KBM-7 (cell line): ENCODE measurements at regions not wholly inside any gene's neighbourhood (a gene's known extent, or its start where the extent isn't known, plus 50 kb on each side); places are given as distances from the start of the nearest gene placed in this dataset.

Source experiments
- DNase-seq: peaks from one replicate; pipeline ENCODE4 v3.0.0-alpha.2; 2015
- in situ Hi-C: fragments of 300-500 bp; cut with MboI; formaldehyde crosslinking; loops from 2 replicates; pipeline ENCODE4 v1.14.3; 2020; ENCODE audit warnings: low sequenced_read_pairs, low pct_unique_long_range_greater_than_20kb, mixed read lengths

DNA sequence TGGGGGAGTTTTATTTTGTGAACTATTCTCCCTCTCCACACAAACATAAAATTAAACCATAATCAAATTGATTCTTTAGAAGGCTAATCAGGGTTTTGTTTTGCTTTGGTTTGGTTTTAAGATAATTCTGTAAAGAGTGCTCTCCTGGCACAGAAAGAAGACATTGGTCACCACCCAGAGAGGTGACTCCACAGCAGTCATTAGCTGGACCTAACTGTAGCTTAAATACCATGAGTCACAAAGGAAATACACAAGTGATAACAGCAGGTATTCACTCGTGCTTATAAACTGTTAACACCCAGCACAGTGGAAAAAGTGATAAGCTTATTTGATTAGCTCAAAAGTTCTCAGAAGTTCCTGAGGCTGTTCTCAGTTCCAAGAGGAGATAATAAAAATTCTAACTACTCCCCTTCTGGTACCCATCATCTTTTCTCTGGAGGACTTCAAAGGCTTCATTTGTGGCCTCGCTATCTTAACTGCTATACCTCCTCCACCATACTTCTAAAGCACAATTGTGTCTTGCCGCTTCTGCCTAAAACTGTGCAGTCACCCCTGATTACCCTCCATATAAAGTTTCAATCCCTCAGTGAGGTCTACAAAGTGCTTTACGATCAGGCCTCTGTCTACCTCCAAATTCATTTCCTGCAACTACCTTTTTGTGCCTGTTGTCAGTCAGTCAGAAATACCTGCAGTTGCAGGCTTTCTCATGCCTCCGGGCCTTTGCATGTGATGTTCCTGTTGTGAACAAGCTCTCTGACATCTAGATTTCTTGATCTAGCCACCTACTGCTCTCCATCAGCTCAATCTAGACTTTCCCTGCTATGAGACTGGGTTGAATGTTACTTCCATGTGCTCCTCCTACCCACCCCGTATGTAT lies 201.1 kb downstream of the SAMD5 start:
- in situ Hi-C loops = no loop called here
- DNase-seq = no peak

DNA sequence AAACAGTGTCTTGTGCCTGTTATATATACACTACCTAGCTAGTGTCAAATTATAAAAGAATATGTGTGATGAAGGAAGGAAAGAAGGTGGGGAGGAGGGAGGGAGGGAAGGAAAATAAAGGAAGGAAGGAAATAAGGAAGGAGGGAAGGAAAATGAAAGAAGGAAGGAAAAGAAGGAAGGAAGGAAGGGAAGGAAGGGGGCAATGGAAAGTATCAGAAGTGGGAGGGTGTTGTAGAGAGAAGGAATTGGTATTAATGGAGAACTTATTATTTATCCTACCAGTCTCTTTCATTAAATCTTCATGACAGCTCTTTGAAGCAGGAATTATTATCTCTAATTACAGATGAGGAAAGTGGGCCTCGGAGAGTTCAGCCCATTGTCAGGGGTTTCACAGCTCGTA lies 202.4 kb downstream of the SAMD5 start:
- DNase-seq = no peak
- in situ Hi-C loops = no loop called here

DNA sequence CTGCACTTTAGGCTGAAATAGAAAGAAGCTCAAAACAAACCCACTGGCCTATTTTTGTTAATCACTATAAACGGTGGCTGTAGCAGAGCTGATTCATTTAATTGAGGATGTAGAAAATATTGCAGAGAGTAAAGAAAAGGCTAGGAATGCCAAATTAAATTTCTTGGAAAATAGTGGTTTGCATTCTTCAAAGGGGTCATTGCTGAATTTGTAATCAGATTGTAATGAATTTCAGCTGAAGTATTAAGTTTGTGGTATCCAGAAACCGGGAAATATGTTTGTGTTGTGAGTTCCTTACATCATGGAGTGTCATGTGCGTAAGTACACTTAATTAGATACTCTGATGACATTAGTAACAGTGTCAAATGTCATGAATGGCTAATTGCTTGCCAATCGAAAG lies 203.0 kb downstream of the SAMD5 start:
- DNase-seq = no peak
- in situ Hi-C loops = no loop called here

DNA sequence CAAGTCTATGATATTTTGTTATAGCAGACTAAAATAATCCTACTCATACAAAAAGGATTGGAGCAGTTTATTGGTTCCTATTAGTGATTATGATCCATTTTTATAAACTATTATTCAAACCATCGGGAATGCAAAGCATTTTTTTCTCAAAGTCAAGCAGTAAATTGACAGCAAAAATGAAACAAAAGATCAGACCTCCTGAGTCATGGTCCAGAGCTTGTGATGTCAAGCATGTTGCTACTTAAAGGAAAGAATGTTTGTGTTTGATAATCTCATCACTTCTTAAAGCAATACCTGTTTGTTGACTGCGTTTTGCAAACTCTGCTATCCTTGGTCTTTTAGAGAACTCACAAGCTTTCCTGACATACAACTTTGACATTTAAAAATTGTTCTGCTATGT lies 204.4 kb downstream of the SAMD5 start:
- in situ Hi-C loops = no loop called here
- no peak for DNase-seq

DNA sequence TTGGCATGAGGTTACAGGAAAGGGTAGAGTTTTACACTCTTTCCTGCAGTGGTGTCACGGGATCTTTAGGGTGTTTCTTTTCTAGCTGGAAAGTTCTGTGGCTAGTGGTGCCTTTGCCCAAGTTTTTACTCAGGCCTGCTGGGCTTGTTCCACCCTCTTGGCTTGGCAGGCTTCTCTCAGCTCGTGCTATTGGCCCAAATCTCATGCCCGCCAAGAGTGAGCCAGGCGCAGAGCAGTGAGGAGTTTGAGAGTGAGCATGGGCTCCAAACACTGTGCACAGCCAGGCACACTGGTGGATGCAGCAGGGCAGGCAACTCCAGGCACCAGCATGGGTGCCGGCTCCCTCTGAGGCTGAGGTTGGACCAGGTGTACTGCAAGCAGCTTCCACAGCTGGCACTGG lies 206.5 kb downstream of the SAMD5 start:
- in situ Hi-C loops = no loop called here
- DNase-seq = no peak

DNA sequence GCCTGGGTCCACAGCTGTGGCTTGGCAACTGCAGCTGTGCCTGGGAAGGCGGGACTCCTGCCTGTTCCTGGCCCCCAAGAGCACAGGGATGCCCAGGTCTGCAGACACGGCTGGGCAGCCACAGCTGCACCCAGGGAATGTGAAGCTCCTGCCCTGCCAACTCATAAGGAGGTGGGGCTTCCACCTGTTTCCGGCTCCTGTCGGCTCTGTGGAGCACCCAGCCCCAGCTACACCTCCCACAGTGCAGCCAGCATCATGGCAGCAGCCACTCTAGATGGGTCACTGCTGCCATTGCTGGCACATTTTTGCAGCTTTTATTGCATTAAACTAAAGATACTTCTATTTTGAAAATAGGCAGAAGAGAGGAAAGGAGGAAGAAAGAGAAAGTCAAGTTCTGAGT lies 207.9 kb downstream of the SAMD5 start:
- in situ Hi-C loops = no loop called here

DNA sequence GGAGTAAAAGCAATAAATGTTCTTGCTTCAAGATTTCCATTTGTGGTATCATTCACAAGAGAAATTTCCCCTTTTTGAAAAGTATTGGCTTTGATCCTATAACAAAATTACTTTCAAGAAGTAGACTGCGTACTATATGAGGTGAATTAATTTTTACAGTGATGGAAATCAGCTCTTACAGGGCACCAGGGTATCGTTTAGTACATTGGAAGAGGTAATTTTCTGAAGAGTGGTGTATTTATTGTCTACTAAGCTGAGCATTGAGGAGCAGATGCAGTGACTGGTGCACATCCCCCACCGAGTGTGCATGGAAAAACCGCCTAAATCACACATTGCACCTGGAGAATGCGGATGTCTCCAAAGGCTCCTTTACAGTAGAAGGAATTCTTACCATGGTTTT lies 209.5 kb downstream of the SAMD5 start:
- in situ Hi-C loops = no loop called here
- no peak for DNase-seq

More for the DNA sequence above, 207.9 kb downstream of the SAMD5 start:
- no peak for DNase-seq

DNA sequence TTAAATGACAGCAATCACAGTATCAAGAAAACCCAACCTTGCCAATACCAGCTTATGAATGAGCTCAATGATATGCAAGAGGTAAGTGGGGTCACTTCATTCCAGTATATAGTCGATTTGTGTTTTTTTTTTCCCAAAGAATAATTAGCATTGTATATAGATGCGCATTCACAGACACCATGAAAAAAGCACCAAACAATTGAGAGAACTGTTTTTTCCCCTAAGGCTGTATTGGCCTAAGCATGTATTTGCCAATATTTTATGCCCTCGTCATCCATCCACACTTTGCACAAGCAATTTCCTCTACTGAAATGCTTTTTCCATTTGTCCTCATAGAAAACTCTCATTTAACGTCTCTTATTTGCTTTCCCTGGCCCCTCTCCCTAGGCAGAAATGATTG lies 213.7 kb downstream of the SAMD5 start:
- no peak for DNase-seq
- in situ Hi-C loops = no loop called here

DNA sequence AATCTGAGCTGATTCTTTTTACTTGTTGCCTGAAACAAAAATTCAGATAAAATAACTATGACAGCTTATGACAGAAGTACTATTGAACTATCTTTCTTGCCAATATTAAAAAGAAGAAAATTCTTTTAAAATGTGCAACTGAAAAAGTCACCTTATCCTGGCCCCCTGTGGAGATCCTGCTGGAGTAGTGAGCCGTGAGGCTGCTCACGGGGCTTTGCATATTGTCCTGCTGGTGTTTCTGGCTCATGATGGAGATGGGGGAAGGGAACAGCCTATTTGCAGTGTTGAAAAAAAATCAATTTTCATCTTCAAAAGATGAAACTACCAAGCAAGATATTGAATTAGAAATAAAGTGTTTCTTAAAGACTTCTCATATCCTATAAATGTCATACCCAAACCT lies 216.0 kb downstream of the SAMD5 start:
- in situ Hi-C loops = no loop called here
- DNase-seq = no peak

DNA sequence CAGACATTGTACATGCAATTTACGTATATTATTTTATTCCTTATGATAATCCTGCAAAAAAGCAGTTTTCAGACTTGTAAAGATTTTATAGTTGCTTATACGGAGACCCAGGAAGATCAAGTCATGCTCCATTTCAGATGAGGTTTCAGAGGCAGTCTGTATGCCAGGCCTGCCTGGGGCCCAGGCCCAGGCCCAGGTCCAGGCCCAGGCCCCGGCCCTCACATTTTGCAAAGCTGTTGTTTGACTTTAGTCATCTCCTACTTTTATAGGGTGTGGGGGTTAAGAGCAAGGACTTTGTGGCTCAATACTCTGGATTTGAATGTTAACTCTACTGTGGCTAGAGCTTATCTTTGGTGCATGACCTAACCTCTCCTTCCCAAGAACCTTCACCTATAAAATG lies 217.9 kb downstream of the SAMD5 start:
- no peak for DNase-seq
- in situ Hi-C loops = no loop called here

DNA sequence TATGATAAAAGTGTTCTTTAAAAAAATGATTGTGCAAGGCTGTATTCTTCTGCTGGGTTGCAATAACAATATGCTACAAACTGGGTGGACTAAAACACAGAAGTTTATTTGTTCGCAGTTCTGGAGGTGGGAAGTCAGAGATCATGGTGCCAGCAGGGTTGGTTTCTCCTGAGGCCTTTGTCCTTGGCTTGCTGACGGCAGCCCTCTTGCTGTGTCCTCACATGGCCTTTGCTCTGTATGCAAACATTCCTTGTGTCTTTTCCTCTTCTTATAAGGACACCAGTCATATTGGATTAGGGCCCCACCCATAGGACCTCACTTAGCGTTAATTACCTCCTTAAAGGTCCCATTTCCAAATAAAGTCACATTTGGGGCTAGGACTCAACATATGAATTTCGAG lies 220.4 kb downstream of the SAMD5 start:
- no peak for DNase-seq
- in situ Hi-C loops = no loop called here

DNA sequence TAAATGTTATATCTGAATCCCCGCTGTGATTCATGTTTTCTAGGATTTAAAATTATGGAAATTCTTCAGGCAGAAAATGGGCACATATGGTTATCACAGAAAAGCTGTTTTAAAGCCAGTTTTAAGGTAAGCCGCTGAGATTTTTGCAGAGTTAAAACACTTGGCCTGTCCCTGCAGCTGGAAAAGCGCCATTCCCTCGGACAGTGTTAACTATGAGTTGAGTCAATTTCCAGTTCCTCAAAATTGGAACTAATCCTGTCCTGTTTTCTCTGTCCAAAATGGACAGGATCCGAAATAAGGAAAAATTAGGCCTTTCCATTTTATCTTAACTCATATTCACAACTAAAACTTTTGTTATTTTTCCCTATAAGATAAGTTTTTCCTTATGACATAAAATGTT lies 225.2 kb downstream of the SAMD5 start:
- in situ Hi-C loops = no loop called here
- no peak for DNase-seq

DNA sequence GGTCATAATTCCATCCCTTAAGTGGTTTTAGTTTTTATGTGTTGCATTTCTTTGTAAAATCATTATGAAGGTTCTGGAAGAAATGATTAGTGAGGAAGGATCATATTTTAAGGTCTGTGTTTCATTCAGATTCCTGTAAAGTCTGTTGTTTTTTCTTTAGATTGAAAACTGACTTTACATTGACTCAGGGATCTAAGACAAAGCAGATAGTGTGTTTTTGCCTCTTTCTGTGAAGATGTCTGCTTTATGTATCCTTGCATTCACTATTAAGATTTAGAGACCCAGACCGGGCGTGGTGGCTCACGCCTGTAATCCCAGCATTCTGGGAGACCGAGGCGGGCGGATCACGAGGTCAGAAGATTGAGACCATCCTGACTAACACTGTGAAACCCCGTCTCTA lies 225.7 kb downstream of the SAMD5 start:
- no peak for DNase-seq
- in situ Hi-C loops = no loop called here

DNA sequence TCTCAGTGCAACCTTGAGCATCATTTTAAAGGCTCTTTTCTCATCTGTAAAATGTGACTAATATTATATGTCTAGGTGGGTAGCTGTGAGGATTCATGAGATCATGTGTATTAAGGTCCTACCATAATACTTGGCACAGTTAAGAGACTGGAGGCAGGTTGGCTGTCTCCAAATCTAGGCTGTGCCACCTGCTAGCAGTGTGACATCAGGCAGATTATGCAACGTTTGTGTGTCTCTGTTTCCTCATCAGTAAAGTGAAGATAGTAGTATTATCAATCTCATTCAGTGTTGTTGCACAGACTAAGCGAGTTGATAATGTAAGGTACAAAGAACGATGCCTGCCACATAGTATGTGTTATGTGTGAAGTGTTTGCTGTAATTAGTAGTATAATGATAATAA lies 227.4 kb downstream of the SAMD5 start:
- no peak for DNase-seq
- in situ Hi-C loops = no loop called here

DNA sequence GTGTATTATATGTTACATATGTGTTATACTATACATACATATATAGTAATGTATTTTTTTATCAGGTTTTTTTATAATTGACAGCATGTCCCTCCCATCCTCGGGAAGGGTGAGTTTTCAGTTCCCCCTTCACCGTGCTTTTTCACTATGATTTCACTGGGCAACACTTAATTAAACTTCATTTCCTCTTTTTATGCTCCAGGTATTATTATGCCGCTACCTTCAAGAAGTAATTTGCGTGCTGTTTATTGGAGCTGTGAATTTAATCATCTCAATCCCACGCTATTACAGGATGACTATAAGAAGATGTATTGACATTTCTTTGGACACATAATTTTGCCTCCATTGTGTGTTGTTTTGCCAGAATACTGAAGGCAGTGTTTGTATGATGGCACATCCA lies 228.6 kb downstream of the SAMD5 start:
- in situ Hi-C loops = no loop called here
- no peak for DNase-seq

DNA sequence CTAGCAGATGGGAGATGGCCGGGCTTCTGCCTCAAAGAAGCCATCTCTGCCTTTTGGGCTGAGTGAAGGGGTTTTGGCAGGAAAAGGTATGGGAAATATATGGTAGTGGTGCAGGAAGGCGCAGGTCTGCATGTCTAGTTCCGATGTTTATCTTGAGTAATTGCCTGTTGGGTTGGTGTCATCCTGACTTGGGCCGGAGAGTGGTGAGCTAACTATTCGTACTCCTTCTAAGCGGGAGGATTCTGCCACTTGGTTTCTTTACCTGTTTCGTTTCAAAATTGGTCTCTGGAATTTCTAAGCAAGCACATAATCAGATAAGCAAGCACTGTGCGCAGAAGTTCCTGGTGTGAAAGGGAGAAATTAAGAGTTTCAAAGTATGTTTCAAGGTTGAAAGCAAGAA lies 229.6 kb downstream of the SAMD5 start:
- no peak for DNase-seq
- in situ Hi-C loops = no loop called here

DNA sequence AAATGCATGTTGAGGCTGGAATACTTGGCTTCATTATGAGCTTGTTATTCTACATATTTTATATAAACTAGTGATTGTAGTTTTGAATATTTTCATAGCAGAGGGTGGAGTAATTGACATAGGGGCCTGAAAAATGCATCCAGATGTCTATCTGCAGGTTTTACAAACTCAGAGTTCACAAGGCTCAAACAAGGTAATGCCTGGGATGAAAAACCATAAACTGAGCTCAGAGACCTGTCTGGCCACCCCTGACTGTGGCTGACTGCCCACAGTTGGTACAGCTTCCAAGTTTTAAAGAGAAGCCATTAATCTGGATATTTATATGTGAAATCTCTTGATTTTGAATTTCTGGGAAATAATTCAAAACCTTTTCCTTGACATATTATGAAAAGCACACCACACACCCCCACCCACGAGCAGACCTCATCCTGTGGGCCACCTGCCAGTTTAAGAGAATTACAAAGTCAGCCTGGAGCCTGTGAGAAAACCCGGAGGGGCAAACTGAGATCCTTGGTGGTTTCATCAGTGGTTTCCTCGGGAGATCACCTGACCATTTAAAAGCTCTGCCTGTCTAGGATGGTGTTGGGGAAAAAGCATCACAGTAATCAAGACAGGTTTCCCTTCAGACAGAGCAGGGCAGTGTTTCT lies 230.1 kb downstream of the SAMD5 start:
- DNase-seq = no peak
- in situ Hi-C loops = no loop called here

DNA sequence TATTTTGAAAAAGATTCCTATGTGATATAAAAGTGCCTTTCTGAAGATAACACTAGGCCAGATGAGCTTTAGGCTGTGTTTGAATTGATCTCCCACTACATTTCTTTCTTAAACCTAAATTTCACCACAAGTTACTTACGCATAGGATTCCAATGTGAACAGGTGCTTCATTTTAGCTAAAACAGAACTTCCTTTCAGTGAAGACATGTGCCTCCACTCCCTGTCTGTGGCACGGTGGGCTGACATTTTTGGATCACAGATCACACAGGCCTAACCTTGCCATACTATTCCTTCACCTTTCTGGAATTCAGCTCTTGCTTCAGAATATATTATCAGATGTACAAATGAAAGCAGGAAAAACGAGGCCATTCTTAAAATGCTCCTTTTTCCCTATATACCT lies 231.8 kb downstream of the SAMD5 start:
- DNase-seq = no peak
- in situ Hi-C loops = no loop called here

DNA sequence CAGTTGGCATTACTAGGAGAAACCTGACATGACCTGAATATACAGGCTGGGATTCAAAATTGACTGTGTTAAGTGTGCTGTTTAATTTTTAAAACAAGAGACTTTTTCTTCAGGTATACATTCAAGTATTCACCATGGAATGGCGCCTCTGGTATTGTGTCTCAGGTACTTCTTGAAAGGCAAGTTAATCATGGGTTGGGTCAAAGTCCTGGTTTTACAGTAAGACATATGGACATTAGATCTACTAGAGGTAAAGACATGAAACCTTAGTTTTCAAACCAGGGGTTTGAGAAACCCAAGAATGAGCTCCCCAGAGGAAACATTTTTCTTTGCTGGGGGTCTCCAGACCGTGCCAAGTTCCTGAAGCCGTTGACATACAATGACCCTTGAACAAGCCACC lies 232.4 kb downstream of the SAMD5 start:
- in situ Hi-C loops = no loop called here
- no peak for DNase-seq

DNA sequence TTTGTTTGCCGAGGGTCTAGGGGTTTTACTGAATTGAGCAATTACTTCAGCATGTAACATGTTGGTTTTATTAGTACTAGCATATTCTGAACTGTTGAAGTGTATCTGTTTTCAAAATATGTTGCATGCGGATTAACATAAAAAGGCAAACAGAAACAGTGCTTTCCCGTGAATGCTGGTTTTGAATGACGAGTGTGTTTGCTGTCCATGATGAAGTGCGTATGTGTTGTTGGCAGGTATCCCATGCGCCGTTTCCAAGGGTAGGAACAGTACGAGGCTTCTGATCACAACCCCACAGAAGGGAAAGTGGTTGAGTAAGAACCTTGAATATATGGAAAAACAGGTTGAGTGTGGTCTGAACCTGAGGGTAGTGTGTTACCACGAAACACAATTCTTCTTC lies 232.9 kb downstream of the SAMD5 start:
- no peak for DNase-seq
- in situ Hi-C loops = no loop called here

DNA sequence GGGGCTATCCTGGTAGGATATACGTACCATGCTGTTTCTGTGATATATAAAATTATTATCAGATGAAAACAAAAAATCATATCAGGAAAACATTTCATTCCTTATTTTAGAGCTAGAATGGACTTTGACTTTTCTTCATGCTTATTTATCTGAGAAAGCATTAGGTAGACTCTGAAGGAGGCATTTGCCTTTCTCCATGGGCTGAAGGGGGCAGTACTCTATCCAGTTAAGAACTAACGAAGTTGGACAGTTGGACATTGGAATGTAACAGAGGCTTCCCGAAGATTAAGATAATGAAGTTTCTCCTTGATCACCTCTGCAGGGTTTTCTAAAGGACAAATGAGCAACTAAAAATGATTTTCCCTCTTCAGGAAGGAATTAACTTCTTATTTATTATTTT lies 233.9 kb downstream of the SAMD5 start:
- in situ Hi-C loops = no loop called here
- no peak for DNase-seq
